ENCODE measurements at regions not wholly inside any gene's neighbourhood (a gene's known extent, or its start where the extent isn't known, plus 50 kb on each side); places are given as distances from the start of the nearest gene placed in this dataset.

DNA sequence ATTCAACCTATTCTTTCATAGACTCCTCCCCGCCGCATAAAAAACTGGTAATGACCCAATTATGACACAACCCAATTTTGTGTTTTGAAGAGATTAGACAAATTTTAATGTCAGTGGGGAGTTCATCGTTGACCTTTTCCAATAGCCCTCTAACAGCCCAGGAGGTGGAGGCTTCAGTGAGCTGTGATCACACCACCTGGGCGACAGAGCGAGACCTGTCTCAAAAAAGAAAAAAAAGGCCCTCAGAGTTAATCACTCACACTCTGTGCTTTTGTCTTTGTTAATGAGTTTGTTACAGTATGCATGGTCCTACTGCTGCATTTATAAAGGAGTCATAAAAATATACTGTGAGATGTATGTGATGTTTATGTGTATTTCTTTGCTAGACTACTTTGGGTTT is 510.6 kb downstream of the CPS1 start:
- no peak for DNase-seq (ENCODE audit: low read depth)

- DNase-seq (ENCODE audit: low read depth), result no peak
These were observed 511.8 kb downstream of the CPS1 start for GRCh38 chr2:211068108-211068780.

GRCh38 chr2:211070547-211070946 is 514.1 kb downstream of the CPS1 start:
- DNase-seq (ENCODE audit: low read depth), result no peak

DNA sequence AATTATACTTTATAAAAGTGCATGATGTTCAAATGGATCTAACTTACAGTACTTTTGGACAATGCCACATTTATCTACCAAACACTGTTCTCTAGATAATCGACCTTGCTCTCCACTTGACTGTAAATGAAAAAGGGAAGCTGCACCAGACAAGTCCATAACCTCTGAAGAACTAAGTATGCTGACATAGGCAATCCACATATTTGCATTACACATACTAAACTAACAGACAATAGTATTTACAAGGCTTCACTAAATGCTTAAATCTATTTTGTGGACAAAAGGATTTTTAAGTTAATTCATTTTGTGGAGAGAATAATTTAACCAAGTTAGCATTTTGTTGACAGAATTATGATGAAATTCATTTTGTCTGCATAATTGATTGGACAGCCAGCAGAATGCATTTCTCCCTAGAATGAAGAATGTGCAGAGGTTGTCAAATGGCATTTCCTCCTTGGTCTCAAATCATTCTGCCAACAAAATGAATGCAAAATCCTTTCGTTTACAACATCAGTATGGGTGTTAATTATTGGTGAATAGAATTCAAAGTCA is 520.9 kb downstream of the CPS1 start:
- DNase-seq (ENCODE audit: low read depth), result no peak

DNA sequence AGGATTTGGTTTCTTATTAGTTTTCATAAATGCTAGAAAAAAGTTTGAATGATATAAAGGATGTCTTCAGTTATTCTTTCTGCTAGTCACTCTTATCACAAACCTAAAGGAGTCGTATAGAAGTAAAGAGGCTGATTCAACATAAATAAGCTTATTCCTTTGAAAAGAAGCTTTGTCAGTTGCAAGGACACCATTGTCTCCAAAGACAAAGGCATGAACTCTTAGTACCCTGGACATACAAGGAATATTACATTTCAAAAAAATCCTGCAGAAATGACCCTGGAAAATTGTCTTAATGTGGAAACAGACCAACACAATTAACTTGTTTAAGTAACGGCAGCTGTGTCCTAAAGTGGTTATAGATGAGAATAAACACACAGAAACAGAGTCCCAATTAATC is 528.0 kb downstream of the CPS1 start:
- no peak for DNase-seq (ENCODE audit: low read depth)

GRCh38 chr2:211085056-211085680 is 528.8 kb downstream of the CPS1 start:
- no peak for DNase-seq (ENCODE audit: low read depth)

- no peak for DNase-seq (ENCODE audit: low read depth)
These were observed 529.6 kb downstream of the CPS1 start for GRCh38 chr2:211086049-211086448.

GRCh38 chr2:211089127-211089526 is 532.7 kb downstream of the CPS1 start:
- DNase-seq (ENCODE audit: low read depth), result no peak

GRCh38 chr2:211093743-211094303 is 537.4 kb downstream of the CPS1 start:
- no peak for DNase-seq (ENCODE audit: low read depth)

GRCh38 chr2:211103989-211104388 is 547.6 kb downstream of the CPS1 start:
- DNase-seq (ENCODE audit: low read depth), result no peak

DNA sequence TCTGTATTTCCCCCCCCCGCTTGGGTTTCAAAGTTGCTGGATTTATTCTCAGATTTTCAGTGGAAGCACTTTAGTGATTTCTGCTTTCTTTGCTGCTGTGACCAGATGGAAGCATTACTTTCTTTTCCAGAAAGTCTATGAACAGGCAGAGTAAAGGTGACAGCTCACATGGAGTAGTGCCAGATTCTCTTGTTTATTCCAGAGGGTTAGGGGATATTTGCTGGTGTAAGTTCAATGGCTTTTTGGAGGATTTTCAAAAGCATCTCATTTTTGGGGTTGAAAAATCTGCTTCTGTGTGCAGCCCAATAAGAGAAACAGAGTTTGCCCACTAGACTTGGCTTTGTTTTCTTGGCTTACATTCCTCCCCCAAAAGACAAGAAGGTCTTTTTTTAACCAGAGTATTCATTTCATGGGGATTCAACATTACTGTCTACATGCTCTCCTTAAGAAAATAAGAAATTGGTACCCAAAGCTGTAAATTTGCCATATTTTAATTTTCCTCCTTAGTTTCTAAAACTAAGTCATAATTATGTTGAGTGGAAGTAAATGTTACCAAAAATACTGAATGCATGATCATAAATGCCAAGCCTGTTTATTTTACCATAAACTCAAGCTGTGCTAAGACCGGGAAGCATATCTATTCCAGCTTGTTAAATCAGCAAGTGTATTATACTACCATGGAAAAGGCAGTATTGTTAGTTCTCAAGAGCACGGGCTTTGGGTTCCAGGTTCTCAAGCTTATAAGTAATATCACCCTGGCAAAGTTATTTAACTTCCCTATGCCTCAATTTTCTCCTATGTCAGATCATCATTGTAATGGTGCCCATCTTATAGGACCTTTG is 557.2 kb downstream of the CPS1 start:
- no peak for DNase-seq (ENCODE audit: low read depth)

DNA sequence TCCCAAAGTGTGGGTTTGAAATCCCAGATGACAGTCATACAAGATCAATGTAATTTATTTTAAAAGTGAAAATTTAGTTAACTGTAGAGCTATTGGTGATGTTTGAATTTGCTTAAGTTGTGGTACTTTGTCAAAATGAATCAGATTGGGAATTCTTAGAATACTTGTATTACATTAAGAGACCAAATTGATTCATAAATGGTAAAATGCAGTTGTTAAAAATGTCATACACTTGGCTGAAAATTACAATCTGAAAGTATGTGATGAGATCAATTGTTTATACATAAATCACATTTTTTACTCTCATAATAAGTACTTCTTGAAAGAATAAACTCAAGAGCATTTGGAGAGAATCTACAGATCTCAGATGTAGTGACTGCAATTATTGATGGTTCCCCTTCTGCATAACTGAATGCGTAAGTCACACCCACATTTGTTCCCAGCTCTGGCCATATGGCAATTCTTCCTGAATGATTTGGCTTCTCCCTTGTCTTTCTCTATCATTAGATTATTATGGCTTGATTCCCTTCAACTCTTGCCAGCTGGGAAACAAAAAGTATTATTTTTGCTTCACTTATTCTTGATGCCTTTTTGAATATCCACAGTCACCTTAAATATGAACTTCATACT is 558.5 kb downstream of the CPS1 start:
- DNase-seq (ENCODE audit: low read depth), result no peak

GRCh38 chr2:211117026-211117425 is 560.6 kb downstream of the CPS1 start:
- no peak for DNase-seq (ENCODE audit: low read depth)

DNA sequence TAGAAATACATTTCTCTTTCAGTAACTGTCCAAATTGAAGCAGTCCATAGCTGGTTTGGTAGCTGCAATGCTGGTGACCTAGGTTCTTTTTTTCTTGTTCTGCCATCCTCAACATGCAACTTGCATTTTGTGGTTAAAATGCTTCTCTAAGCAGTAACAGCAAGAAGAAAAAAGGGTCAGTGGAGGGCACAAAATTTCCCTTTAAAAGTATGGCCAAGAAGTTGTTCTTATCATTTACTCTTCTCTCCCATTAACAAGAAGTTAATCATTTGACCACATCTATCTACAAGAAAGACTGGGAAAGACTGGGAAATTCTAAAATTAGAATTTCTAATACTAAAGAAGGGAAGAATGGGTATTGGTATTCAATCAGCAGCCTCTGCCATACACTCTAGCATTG is 569.9 kb downstream of the CPS1 start:
- no peak for DNase-seq (ENCODE audit: low read depth)

DNA sequence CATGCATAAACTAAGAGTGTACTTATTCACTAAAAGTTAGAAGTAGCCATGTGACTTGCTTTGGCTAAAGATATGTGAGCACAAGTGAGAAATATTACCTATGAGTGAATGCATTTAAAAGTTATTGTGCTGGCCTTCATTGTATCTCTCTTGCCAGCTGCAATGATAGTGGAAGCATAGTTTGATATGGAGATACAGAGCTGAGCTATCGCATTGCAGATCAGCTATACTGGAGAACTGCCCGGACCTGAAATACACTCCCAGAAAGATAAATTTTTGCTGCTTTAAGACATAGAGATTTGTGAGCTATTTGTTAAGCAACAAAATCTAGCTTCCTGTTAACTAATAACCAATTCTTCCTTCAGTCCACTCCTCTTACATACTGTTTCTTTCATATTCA is 571.1 kb downstream of the CPS1 start:
- DNase-seq (ENCODE audit: low read depth), result no peak

DNA sequence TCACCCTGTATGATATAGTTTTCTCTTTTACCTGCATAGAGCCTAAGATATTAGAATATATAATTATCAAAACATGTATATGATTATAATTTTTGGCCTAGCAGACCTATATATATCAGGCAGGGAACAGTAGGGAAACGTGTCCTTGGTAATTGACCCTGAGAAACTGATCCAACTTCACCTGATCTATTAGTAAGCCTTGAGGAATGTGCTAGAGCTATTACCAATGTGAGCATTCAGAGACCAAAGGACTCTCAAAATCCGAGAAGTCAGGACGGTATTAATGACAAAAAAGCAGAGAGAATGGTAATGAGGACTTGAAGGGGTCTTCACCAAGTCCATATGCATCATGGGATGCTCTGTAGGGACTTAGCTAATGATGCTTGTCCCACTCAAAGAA is 571.9 kb downstream of the CPS1 start:
- no peak for DNase-seq (ENCODE audit: low read depth)

DNA sequence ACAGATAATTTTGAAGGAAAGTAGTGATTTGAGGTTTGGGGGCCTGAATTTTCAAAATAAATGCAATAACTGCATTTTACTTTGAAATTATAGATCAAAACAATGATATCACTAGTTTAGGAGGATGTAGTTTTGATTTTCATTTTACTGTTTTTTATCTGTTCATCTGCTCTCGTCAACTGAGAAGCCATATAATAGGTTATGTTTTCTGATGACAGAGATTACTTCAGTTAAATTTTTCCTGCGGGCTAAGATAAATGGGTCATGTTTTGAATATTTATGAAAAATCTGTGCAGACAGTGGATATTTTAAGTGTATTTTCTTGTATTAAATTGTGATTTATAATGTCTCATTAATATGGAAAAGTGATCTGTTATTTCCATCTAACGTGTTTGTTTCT is 573.4 kb downstream of the CPS1 start:
- DNase-seq (ENCODE audit: low read depth), result no peak

DNA sequence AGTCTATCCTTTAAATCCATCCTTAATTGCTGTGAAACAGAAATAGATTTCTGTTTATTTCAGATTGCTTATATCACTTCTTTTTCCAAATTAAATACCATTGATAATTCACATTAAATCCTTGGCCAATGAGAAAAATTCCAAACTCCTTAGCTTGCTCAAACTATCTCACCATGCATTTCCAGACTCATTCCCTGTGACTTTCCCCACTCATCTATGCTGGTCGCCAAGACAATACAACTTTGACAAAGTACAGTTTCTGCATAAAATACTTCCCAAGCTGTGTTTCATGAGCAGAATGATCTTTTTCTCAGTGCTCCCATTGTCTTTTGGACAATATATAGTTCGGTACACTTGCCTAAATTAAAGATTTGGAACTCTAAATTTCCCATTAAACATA is 575.6 kb downstream of the CPS1 start:
- no peak for DNase-seq (ENCODE audit: low read depth)

GRCh38 chr2:211132573-211132972 is 576.2 kb downstream of the CPS1 start:
- DNase-seq (ENCODE audit: low read depth), result no peak

DNA sequence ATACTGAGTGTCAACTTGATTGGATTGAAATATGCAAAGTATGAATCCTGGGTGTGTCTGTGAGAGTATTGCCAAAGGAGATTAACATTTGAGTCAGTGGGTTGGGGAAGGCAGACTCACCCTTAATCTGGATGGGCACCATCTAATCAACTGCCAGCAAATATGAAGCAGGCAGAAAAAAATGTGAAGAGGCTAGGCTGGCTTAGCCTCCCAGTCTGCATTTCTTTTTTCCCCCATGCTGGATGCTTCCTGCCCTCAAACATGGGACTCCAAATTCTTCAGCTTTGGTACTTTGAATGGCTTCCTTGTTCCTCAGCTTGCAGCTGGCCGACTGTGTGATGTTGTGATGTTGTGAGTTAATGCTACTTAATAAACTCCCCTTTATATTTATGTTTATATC is 577.4 kb downstream of the CPS1 start:
- no peak for DNase-seq (ENCODE audit: low read depth)

GRCh38 chr2:211138551-211138950 is 582.2 kb downstream of the CPS1 start:
- DNase-seq (ENCODE audit: low read depth), result no peak

GRCh38 chr2:211141646-211142045 is 585.2 kb downstream of the CPS1 start:
- DNase-seq (ENCODE audit: low read depth), result no peak

Measured in EH (cell line).